GM12874 (cell line): ENCODE measurements at regions not wholly inside any gene's neighbourhood (a gene's known extent, or its start where the extent isn't known, plus 50 kb on each side); places are given as distances from the start of the nearest gene placed in this dataset.

Experiments used
- CTCF ChIP-seq: IDR thresholded peaks from 2 replicates; pipeline ENCODE4 v1.5.1; 2011; ENCODE audit warnings: low read depth, mild to moderate bottlenecking, control low read depth, low read length, moderate library complexity; ENCODE audit not compliant: insufficient read depth

GRCh38 chr2:71833855-71834560, 313.7 kb downstream of the CYP26B1 start:
- no peak for TF ChIP-seq CTCF

- TF ChIP-seq CTCF: no peak
These were observed 314.4 kb downstream of the CYP26B1 start for GRCh38 chr2:71833272-71833671.

GRCh38 chr2:71832844-71833243, 314.8 kb downstream of the CYP26B1 start:
- TF ChIP-seq CTCF: no peak

- no peak for TF ChIP-seq CTCF
These were observed 315.3 kb downstream of the CYP26B1 start for GRCh38 chr2:71832388-71832787.

- no peak for TF ChIP-seq CTCF
These were observed 316.5 kb downstream of the CYP26B1 start for GRCh38 chr2:71831193-71831577.

GRCh38 chr2:71830497-71831192, 317.0 kb downstream of the CYP26B1 start:
- no peak for TF ChIP-seq CTCF

GRCh38 chr2:71829008-71829407, 318.7 kb downstream of the CYP26B1 start:
- no peak for TF ChIP-seq CTCF
